SK-N-SH (cell line): ENCODE measurements at regions not wholly inside any gene's neighbourhood (a gene's known extent, or its start where the extent isn't known, plus 50 kb on each side); places are given as distances from the start of the nearest gene placed in this dataset.

Experiments
- EP300 ChIP-seq, 2 experiments: IDR thresholded peaks; 2 replicates each; pipeline versions ENCODE4 v1.4.0 to v1.6.1; 2012; ENCODE audit warnings: borderline replicate concordance in 1 of 2, low read depth in 1 of 2, low read length in 1 of 2
- JUND ChIP-seq: IDR thresholded peaks from 2 replicates; pipeline ENCODE4 v1.4.0; 2012
- POLR2AphosphoS5 ChIP-seq: IDR thresholded peaks from 2 replicates; pipeline ENCODE4 v1.6.1; 2012; ENCODE audit warnings: low read depth, low read length
- SIN3A ChIP-seq: IDR thresholded peaks from 2 replicates; pipeline ENCODE4 v1.6.1; 2012; ENCODE audit warnings: low read depth, mild to moderate bottlenecking, low read length, moderate library complexity, borderline replicate concordance
- TF ChIP-seq, protein P1 (sequence below): fragments of 200-600 bp; sonication (generic); IDR thresholded peaks from 2 replicates; pipeline ENCODE4 v1.6.1; 2017; ENCODE audit warnings: antibody characterized with exemption, mild to moderate bottlenecking, moderate library complexity
- TF ChIP-seq, protein P2 (sequence below): IDR thresholded peaks from 2 replicates; pipeline ENCODE4; 2012

DNA sequence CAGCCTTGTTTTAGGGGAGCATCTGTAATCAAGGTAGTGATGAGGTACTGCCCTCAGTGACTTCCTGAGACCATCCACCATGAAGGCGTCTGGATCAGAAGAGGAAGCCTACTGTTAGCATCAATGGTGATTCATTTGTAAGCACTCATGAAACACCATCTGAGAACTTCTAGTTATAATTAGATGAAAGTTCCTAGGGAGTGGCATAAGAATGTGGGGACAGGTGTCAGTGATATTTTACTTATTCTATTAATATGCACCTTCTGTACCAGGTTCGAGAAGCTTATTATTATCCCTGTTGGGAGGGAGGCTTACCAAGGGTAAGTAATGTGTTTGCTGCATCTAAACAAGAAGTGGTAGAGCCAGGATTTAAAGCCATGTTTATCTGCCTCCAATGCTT, 295.8 kb upstream of the TBL1XR1 start:
- TF ChIP-seq, protein P1, sequence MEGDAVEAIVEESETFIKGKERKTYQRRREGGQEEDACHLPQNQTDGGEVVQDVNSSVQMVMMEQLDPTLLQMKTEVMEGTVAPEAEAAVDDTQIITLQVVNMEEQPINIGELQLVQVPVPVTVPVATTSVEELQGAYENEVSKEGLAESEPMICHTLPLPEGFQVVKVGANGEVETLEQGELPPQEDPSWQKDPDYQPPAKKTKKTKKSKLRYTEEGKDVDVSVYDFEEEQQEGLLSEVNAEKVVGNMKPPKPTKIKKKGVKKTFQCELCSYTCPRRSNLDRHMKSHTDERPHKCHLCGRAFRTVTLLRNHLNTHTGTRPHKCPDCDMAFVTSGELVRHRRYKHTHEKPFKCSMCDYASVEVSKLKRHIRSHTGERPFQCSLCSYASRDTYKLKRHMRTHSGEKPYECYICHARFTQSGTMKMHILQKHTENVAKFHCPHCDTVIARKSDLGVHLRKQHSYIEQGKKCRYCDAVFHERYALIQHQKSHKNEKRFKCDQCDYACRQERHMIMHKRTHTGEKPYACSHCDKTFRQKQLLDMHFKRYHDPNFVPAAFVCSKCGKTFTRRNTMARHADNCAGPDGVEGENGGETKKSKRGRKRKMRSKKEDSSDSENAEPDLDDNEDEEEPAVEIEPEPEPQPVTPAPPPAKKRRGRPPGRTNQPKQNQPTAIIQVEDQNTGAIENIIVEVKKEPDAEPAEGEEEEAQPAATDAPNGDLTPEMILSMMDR, result no peak
- TF ChIP-seq JUND, result no peak
- no peak for TF ChIP-seq EP300 (IDR thresholded peaks at IDR 0.05; ENCODE audit: borderline replicate concordance in 1 of 2, low read depth in 1 of 2, low read length in 1 of 2)
- no peak for TF ChIP-seq SIN3A
- TF ChIP-seq, protein P2, sequence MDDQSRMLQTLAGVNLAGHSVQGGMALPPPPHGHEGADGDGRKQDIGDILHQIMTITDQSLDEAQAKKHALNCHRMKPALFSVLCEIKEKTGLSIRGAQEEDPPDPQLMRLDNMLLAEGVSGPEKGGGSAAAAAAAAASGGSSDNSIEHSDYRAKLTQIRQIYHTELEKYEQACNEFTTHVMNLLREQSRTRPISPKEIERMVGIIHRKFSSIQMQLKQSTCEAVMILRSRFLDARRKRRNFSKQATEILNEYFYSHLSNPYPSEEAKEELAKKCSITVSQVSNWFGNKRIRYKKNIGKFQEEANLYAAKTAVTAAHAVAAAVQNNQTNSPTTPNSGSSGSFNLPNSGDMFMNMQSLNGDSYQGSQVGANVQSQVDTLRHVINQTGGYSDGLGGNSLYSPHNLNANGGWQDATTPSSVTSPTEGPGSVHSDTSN, result no peak
- no peak for TF ChIP-seq POLR2AphosphoS5
